OCI-LY1 (cell line): ENCODE measurements at regions not wholly inside any gene's neighbourhood (a gene's known extent, or its start where the extent isn't known, plus 50 kb on each side); places are given as distances from the start of the nearest gene placed in this dataset.

ENCODE experiments used
- H2AFZ ChIP-seq: fragments of 200-600 bp; sonication (generic), shearing (Covaris generic); 2 replicates; pipeline ENCODE4 v1.6.0; 2014; ENCODE audit warnings: antibody characterized with exemption, mild to moderate bottlenecking, low read length
- H3F3A ChIP-seq: fragments of 200-600 bp; sonication (generic), shearing (Covaris generic); 2 replicates; pipeline ENCODE4 v1.6.0; 2014; ENCODE audit warnings: mild to moderate bottlenecking, antibody characterized with exemption, low read length, moderate library complexity; ENCODE audit not compliant: insufficient read depth
- H3K27ac ChIP-seq: fragments of 200-600 bp; sonication (generic); 2 replicates; pipeline ENCODE4 v1.5.1; 2014; ENCODE audit warnings: low read length, mixed run types, mild to moderate bottlenecking, low read depth; ENCODE audit not compliant: poor library complexity, severe bottlenecking
- H3K27me3 ChIP-seq: fragments of 200-600 bp; sonication (generic); 2 replicates; pipeline ENCODE4 v1.6.0; 2014; ENCODE audit warnings: antibody characterized with exemption, mild to moderate bottlenecking, low read length, moderate library complexity; ENCODE audit not compliant: insufficient read depth
- H3K36me3 ChIP-seq: fragments of 200-600 bp; sonication (generic); 2 replicates; pipeline ENCODE4 v1.6.1; 2014; ENCODE audit warnings: mild to moderate bottlenecking, antibody characterized with exemption, low read length, moderate library complexity, mixed read lengths; ENCODE audit not compliant: insufficient read depth
- H3K4me1 ChIP-seq: fragments of 200-600 bp; sonication (generic); 2 replicates; pipeline ENCODE4 v1.5.1; 2014; ENCODE audit warnings: mild to moderate bottlenecking, low read length, moderate library complexity; ENCODE audit not compliant: insufficient read depth, severe bottlenecking
- H3K4me2 ChIP-seq: fragments of 200-600 bp; sonication (generic), shearing (Covaris generic); 2 replicates; pipeline ENCODE4 v1.6.1; 2014; ENCODE audit warnings: low read length
- H3K4me3 ChIP-seq: fragments of 200-600 bp; sonication (generic); 2 replicates; pipeline ENCODE4 v1.5.1; 2014; ENCODE audit warnings: low read length, low read depth, mild to moderate bottlenecking, mixed read lengths; ENCODE audit not compliant: poor library complexity, severe bottlenecking
- H3K79me2 ChIP-seq: fragments of 200-600 bp; shearing (Covaris generic); 2 replicates; pipeline ENCODE4 v1.6.1; 2016; ENCODE audit warnings: mixed run types, low read length, mixed read lengths; ENCODE audit not compliant: insufficient read depth
- H3K9ac ChIP-seq: fragments of 200-600 bp; sonication (generic), shearing (Covaris generic); 2 replicates; pipeline ENCODE4 v1.6.1; 2014; ENCODE audit warnings: mild to moderate bottlenecking, low read length, mixed read lengths
- H3K9me2 ChIP-seq: fragments of 200-600 bp; sonication (generic), shearing (Covaris generic); 2 replicates; pipeline ENCODE4 v1.6.1; 2014; ENCODE audit warnings: low read depth, mild to moderate bottlenecking, low read length, mixed read lengths
- H3K9me3 ChIP-seq: fragments of 200-600 bp; shearing (Covaris generic); 2 replicates; pipeline ENCODE4 v1.6.1; 2014; ENCODE audit warnings: low read length, mixed read lengths
- H4K20me1 ChIP-seq: fragments of 200-600 bp; sonication (generic), shearing (Covaris generic); 2 replicates; pipeline ENCODE4 v1.6.0; 2016; ENCODE audit warnings: mild to moderate bottlenecking, low read length; ENCODE audit not compliant: insufficient read depth
- CTCF ChIP-seq: fragments of 200-600 bp; sonication (generic), shearing (Covaris generic); IDR thresholded peaks from 2 replicates; pipeline ENCODE4 v1.5.1; 2017; ENCODE audit warnings: mild to moderate bottlenecking, antibody characterized with exemption, low read length, moderate library complexity, mixed read lengths
- EZH2 ChIP-seq: fragments of 200-600 bp; sonication (generic), shearing (Covaris generic); IDR thresholded peaks from 2 replicates; pipeline ENCODE4 v1.8.0; 2017; ENCODE audit warnings: borderline replicate concordance, mixed run types, mild to moderate bottlenecking, antibody characterized with exemption, low read length, moderate library complexity, mixed read lengths

- H3F3A ChIP-seq, result no peaks in the 10 kb centered on the region
Measured at GRCh38 chr5:85952680-85953079, 665.1 kb upstream of the COX7C start.

GRCh38 chr5:85967681-85968080 is 650.1 kb upstream of the COX7C start:
- no peaks in the 10 kb centered on the region for H3K4me1 ChIP-seq
- H3K79me2 ChIP-seq, result no peaks in the 10 kb centered on the region
- TF ChIP-seq EZH2, result no peak
- no peak for TF ChIP-seq CTCF
- no peak overlapping the region for H2AFZ ChIP-seq
- no peak overlapping the region for H3K27ac ChIP-seq
- no peaks in the 10 kb centered on the region for H3K9me3 ChIP-seq
- H4K20me1 ChIP-seq, result no peaks in the 10 kb centered on the region
- no peaks in the 10 kb centered on the region for H3K36me3 ChIP-seq
- H3K4me3 ChIP-seq, result no peak overlapping the region
- no peak overlapping the region for H3K4me2 ChIP-seq
- H3F3A ChIP-seq, result no peaks in the 10 kb centered on the region
- no peaks in the 10 kb centered on the region for H3K27me3 ChIP-seq
- H3K9me2 ChIP-seq, result no peaks in the 10 kb centered on the region
- H3K9ac ChIP-seq, result no peak overlapping the region

More at GRCh38 chr5:85952680-85953079, 665.1 kb upstream of the COX7C start:
- Histone ChIP-seq H2AFZ (no peak overlapping the region), H3K36me3 (no peaks in the 10 kb centered on the region), H3K9me3 (no peaks in the 10 kb centered on the region), H3K4me1 (no peaks in the 10 kb centered on the region), H3K4me3 (no peak overlapping the region), H3K27me3 (no peaks in the 10 kb centered on the region), H3K27ac (no peak overlapping the region), H3K4me2 (no peak overlapping the region), H3K9me2 (no peaks in the 10 kb centered on the region), H4K20me1 (no peaks in the 10 kb centered on the region), H3K9ac (no peak overlapping the region), H3K79me2 (no peaks in the 10 kb centered on the region)
- no peak for TF ChIP-seq EZH2
- no peak for TF ChIP-seq CTCF

GRCh38 chr5:85972539-85972938 is 645.2 kb upstream of the COX7C start:
- Histone ChIP-seq H3K9ac (no peak overlapping the region), H3K4me3 (no peak overlapping the region), H3K9me3 (no peaks in the 10 kb centered on the region), H2AFZ (no peak overlapping the region), H3K9me2 (no peaks in the 10 kb centered on the region), H3K4me2 (no peak overlapping the region), H3K4me1 (no peaks in the 10 kb centered on the region), H3K79me2 (no peaks in the 10 kb centered on the region), H3F3A (no peaks in the 10 kb centered on the region), H3K36me3 (no peaks in the 10 kb centered on the region), H3K27ac (no peak overlapping the region), H4K20me1 (no peaks in the 10 kb centered on the region), H3K27me3 (no peaks in the 10 kb centered on the region)
- no peak for TF ChIP-seq CTCF
- TF ChIP-seq EZH2, result no peak
